ENCODE measurements at regions not wholly inside any gene's neighbourhood (a gene's known extent, or its start where the extent isn't known, plus 50 kb on each side); places are given as distances from the start of the nearest gene placed in this dataset.

DNA sequence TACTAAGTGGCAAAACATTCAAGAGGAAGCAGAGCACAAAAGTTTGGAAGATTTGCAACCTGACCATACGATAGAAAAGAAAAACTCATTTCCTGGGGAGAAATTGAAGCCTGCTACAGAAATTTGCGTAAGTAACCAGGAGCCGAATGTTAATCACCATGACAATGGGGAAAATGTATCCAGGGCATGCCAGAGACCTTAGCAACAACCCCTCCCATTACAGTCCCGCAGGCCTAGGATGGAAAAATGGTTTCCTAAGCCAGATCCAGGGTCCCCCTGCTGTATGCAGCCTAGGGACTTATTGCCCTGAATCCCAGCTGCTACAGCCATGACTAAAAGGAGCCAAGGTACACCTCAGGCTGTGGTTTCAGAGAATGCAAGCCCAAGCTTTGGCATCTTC is 472.2 kb upstream of the KLHL4 start:
- H3K27ac ChIP-seq = no peak overlapping the region

DNA sequence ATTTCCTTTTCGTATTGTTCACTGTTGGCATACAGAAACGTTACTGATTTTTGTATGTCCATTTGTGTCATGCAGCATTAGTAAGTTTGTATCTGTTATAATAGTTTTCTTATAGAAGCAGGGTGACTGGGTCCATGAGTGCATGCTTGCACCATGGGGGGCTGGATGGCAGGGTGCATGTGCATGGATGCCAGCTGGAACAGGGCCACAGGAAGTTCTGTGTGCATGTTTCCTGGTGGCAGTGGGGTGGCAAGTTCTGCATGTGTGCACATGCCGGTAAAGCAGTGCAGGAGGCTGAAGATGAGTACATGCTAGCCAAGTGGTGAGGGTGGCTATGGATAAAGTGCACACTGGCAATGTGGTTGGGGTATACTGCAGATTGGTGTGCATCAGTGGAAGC is 468.0 kb upstream of the KLHL4 start:
- intact Hi-C loops (cut with DNase I) = no loop called here
- DNase-seq (no peak), ATAC-seq (no peak)
- TF ChIP-seq, protein P1, sequence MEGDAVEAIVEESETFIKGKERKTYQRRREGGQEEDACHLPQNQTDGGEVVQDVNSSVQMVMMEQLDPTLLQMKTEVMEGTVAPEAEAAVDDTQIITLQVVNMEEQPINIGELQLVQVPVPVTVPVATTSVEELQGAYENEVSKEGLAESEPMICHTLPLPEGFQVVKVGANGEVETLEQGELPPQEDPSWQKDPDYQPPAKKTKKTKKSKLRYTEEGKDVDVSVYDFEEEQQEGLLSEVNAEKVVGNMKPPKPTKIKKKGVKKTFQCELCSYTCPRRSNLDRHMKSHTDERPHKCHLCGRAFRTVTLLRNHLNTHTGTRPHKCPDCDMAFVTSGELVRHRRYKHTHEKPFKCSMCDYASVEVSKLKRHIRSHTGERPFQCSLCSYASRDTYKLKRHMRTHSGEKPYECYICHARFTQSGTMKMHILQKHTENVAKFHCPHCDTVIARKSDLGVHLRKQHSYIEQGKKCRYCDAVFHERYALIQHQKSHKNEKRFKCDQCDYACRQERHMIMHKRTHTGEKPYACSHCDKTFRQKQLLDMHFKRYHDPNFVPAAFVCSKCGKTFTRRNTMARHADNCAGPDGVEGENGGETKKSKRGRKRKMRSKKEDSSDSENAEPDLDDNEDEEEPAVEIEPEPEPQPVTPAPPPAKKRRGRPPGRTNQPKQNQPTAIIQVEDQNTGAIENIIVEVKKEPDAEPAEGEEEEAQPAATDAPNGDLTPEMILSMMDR (IDR thresholded peaks at IDR 0.05) = no peak
- Histone ChIP-seq H3K27ac (no peak overlapping the region), H3K36me3 (no peaks in the 10 kb centered on the region), H3K27me3 (no peaks in the 10 kb centered on the region), H3K9me3 (no peaks in the 10 kb centered on the region), H3K4me3 (no peak overlapping the region), H3K4me1 (no peaks in the 10 kb centered on the region)

More for the DNA sequence above, 472.2 kb upstream of the KLHL4 start:
- no peaks in the 10 kb centered on the region for H3K9me3 ChIP-seq
- H3K4me1 ChIP-seq = no peaks in the 10 kb centered on the region
- no peak for ATAC-seq
- H3K4me3 ChIP-seq = no peak overlapping the region
- no peaks in the 10 kb centered on the region for H3K36me3 ChIP-seq
- H3K27me3 ChIP-seq = no peaks in the 10 kb centered on the region
- TF ChIP-seq, protein P1 (IDR thresholded peaks at IDR 0.05) = no peak
- intact Hi-C loops (cut with DNase I) = no loop called here
- DNase-seq = no peak

DNA sequence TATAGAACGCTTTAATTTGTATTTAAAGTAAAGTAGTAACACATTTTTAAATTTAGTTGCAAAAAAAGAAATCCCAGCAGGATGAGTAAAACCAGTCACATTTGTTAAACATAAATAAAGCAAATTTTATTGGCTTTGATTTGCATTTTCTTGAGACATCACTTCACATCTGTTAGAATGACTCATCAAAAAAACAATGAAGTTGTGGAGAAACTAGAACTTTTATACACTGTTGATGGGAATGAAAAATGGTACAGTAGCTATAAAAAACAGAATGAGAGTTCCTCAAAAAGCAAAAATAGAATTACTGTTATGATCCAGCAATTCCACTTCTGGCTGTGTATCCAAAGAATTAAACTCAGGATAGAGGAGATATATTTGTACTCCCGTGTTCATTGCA is 454.0 kb upstream of the KLHL4 start:
- Histone ChIP-seq H3K36me3 (no peaks in the 10 kb centered on the region), H3K27me3 (no peaks in the 10 kb centered on the region), H3K4me3 (no peak overlapping the region), H3K4me1 (no peaks in the 10 kb centered on the region), H3K9me3 (no peaks in the 10 kb centered on the region), H3K27ac (no peak overlapping the region)
- TF ChIP-seq, protein P1 (IDR thresholded peaks at IDR 0.05) = no peak
- ATAC-seq (no peak), DNase-seq (no peak)
- intact Hi-C loops (cut with DNase I) = no loop called here

DNA sequence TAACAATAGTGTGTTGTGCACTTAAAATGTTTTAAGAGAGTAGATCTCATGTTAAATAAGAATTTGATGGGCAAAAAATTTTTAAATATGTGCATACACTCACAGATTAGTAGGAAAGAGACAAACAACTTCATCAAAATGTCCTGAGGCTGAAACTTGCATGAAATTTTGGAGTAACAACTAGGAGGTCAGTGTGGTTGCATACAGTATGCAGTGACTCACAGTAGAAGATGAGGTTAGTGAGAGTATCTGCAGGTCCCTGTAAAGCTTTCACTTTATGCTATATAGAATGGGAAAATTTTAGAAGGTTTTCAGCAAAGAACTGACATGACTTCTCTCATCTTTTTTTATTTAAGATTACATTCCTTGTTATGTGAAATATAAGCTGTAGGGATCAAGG is 453.1 kb upstream of the KLHL4 start:
- Histone ChIP-seq H3K27me3 (no peaks in the 10 kb centered on the region), H3K36me3 (no peaks in the 10 kb centered on the region), H3K4me3 (no peak overlapping the region), H3K4me1 (no peaks in the 10 kb centered on the region), H3K9me3 (no peaks in the 10 kb centered on the region), H3K27ac (no peak overlapping the region)
- DNase-seq (no peak), ATAC-seq (no peak)
- intact Hi-C loops (cut with DNase I) = no loop called here
- TF ChIP-seq, protein P1 (IDR thresholded peaks at IDR 0.05) = no peak

DNA sequence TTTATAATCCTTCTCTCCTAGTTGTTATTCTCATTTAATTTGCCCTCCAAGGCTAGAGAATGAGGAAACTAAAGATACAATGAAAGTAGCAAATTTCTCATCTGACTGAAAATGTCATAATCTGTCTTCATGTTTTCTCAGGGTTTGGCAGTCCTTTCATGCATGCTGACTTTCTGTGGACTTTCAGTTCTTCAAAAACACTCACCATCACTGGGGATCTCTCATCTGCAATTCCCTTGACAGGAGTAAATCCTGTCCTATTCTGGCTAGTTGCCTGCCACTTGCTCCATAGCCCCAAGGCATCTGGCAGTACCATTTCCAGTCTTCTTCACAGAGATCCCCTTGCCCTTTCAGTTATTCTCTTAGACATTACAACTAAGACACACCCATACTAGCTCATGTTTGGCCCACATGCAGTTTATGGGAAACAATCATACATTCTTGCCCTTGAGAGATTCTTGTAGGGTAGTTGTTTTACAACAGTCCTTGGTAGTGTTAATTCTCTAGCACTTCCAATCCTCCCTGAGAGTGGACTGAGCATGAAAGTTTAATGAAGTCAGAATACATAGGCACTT is 449.7 kb upstream of the KLHL4 start:
- intact Hi-C loops (cut with DNase I) = no loop called here
- H3K4me3 ChIP-seq = no peak overlapping the region
- ATAC-seq = no peak
- H3K27me3 ChIP-seq = no peaks in the 10 kb centered on the region
- H3K27ac ChIP-seq = no peak overlapping the region
- no peaks in the 10 kb centered on the region for H3K9me3 ChIP-seq
- TF ChIP-seq, protein P1 (IDR thresholded peaks at IDR 0.05) = no peak
- no peaks in the 10 kb centered on the region for H3K4me1 ChIP-seq
- no peak for DNase-seq
- H3K36me3 ChIP-seq = no peaks in the 10 kb centered on the region
